ENCODE measurements at regions not wholly inside any gene's neighbourhood (a gene's known extent, or its start where the extent isn't known, plus 50 kb on each side); places are given as distances from the start of the nearest gene placed in this dataset.

DNA sequence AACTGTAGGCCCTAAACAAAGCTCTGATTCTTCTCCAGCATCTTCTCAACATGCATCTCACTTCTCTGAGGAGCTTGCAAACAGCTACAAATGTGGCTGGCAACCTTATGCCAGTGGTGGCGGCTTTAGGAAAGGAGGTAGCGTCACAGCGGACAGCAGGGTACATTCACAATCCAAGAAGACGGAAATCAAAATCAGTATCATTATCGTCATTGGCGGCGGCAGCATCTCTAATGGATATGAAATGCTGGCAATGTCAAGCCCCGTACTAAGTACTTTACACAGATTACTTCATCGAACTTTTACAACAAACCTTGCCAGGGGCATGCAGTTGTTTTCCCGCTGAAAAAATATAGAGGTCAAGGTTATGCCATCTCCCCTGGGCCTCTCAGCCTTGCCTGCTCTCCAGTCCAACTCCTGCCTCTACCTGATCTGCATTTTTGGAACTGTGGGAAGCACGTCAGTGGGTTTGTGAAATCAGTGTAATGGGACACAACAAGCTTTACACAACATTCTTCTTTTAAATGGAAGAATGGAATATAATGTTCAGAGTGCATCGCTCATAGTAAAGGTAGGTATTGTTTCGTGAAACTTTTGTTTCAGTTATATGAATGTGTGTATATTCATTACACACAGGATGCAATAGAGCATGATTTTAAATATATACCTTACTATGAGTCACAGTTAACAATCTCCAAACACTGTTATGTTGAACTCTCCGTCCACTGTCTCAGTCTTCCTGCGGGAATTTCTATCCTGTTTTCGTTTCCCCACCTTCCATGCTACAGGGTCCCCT is 152.9 kb downstream of the TTC32 start:
- no peak for TF ChIP-seq POLR2A (IDR thresholded peaks at IDR 0.05)
- TF ChIP-seq, protein P1, sequence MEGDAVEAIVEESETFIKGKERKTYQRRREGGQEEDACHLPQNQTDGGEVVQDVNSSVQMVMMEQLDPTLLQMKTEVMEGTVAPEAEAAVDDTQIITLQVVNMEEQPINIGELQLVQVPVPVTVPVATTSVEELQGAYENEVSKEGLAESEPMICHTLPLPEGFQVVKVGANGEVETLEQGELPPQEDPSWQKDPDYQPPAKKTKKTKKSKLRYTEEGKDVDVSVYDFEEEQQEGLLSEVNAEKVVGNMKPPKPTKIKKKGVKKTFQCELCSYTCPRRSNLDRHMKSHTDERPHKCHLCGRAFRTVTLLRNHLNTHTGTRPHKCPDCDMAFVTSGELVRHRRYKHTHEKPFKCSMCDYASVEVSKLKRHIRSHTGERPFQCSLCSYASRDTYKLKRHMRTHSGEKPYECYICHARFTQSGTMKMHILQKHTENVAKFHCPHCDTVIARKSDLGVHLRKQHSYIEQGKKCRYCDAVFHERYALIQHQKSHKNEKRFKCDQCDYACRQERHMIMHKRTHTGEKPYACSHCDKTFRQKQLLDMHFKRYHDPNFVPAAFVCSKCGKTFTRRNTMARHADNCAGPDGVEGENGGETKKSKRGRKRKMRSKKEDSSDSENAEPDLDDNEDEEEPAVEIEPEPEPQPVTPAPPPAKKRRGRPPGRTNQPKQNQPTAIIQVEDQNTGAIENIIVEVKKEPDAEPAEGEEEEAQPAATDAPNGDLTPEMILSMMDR (IDR thresholded peaks at IDR 0.05), result no peak
- intact Hi-C loops (cut with DNase I), result no loop called here
- no peak for DNase-seq
- Histone ChIP-seq H3K27ac (no peak overlapping the region), H3K4me3 (replicated peaks in 1 of 3) (no peak overlapping the region), H3K27me3 (no peaks in the 10 kb centered on the region), H3K4me1 (no peaks in the 10 kb centered on the region), H3K9me3 (no peaks in the 10 kb centered on the region), H3K36me3 (no peaks in the 10 kb centered on the region)
- 82 to 84% methylated on average over 16 of the region's 16 CpGs for WGBS, 2 donors

DNA sequence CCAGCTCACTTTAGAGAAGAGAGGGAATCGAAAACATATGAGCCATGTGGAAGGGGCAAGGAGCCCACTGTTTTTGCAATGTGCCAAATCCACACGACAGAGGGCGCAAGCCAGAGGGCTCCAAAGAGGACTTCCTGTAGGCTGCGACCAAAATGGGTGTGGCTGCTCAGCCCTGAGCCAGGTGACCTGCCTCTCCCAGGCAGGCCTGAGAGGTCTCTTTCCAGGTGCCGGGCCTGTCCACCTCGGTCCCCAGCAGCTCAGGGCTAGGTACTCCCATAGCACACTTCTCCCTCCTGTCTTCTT is 153.8 kb downstream of the TTC32 start:
- Histone ChIP-seq H3K27me3 (no peaks in the 10 kb centered on the region), H3K4me1 (no peaks in the 10 kb centered on the region), H3K4me3 (replicated peaks in 1 of 3) (no peak overlapping the region), H3K36me3 (no peaks in the 10 kb centered on the region), H3K9me3 (no peaks in the 10 kb centered on the region), H3K27ac (no peak overlapping the region)
- no peak for DNase-seq
- 79 to 82% methylated on average over 6 of the region's 6 CpGs for WGBS, 2 donors
- no peak for TF ChIP-seq POLR2A (IDR thresholded peaks at IDR 0.05)
- TF ChIP-seq, protein P1 (IDR thresholded peaks at IDR 0.05), result no peak
- intact Hi-C loops (cut with DNase I), result no loop called here

DNA sequence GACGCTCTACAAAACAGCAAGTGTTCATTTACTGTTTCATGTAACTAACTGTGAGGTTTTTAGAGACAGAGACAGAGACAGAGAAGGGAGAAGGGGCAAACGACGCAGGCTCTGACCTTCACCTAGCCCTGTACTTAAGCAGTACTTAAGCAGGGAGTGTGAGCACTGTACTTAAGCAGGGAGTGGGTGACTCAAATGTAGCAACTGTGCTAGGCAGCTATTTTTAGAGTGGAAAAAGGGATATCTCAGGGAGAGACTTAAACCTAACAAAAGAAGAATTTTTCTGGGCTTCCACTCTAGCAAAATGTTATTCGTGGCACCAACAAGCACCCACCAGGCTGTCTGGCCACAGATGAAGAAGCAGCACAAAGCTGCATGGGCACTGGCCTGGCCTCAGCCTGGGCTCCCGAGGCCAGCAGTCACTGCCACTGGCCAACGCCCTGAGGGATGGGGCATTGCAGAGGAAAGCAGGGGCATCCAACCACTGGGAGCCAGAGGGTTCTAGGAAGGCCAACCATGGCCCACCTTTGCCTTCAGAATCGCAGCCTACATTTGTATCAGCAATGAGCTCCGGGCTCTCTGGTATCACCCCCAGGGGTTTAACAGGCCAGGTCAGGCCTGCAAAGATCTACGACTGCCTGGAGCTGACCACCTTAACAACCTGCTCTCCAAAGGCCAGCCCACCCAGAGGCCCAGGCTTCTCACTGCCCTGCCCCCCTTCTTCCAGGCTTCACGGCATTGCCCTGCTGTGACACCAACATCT is 154.3 kb downstream of the TTC32 start:
- WGBS, 2 donors, result 80 to 81% methylated on average over 9 of the region's 10 CpGs
- Histone ChIP-seq H3K27me3 (no peaks in the 10 kb centered on the region), H3K4me3 (replicated peaks in 1 of 3) (no peak overlapping the region), H3K4me1 (no peaks in the 10 kb centered on the region), H3K27ac (no peak overlapping the region), H3K36me3 (no peaks in the 10 kb centered on the region), H3K9me3 (no peaks in the 10 kb centered on the region)
- TF ChIP-seq POLR2A (IDR thresholded peaks at IDR 0.05), result no peak
- TF ChIP-seq, protein P1 (IDR thresholded peaks at IDR 0.05), result no peak
- no peak for DNase-seq
- intact Hi-C loops (cut with DNase I), result no loop called here

DNA sequence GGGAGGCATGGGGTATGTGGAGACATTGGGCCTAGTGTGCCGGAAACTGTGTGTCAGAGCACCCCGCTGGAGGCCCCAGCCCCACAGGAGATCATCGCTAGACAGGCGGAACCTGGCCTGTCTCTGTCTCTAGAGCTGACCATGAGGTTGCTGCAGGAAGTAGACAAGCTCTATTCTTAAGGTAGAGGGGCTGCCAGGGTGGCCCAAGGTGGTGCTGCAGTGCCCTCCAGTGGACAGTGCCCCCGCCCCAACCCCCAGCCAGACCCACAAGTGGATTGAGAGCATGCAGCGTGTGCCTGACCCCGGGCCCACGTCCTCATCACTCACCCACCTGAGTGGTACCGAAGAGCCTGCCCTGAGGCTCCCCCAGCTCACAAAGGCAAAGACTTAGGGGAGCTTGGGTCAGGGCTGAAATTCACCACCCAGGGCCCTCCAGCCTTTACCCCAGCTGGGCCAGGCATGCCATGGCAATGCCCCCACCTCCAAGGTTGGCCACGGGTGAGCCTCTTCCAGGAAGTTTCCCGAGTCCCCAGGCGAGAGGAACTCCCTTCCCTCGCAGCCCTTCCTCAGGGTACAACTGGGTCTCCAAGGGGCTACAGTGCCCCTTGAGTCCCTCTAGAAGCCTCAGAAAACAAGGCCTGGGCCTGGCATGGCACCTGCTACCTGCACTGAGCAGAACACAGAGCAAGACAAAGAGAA is 155.0 kb downstream of the TTC32 start:
- no peaks in the 10 kb centered on the region for H3K4me1 ChIP-seq
- no peak overlapping the region for H3K27ac ChIP-seq
- H3K27me3 ChIP-seq, result no peaks in the 10 kb centered on the region
- H3K4me3 ChIP-seq (replicated peaks in 1 of 3), result no peak overlapping the region
- intact Hi-C loops (cut with DNase I), result no loop called here
- H3K9me3 ChIP-seq, result no peaks in the 10 kb centered on the region
- H3K36me3 ChIP-seq, result no peaks in the 10 kb centered on the region
- no peak for TF ChIP-seq POLR2A (IDR thresholded peaks at IDR 0.05)
- TF ChIP-seq, protein P1 (IDR thresholded peaks at IDR 0.05), result no peak
- no peak for DNase-seq
- WGBS, 2 donors, result 86 to 92% methylated on average over 8 to 10 of the region's 13 CpGs
